GM13976 (cell line): ENCODE measurements at regions not wholly inside any gene's neighbourhood (a gene's known extent, or its start where the extent isn't known, plus 50 kb on each side); places are given as distances from the start of the nearest gene placed in this dataset.

ENCODE experiments used
- DNase-seq: peaks from one replicate; pipeline ENCODE4 v3.0.0; 2012; ENCODE audit warnings: low spot score
- CTCF ChIP-seq: IDR thresholded peaks from 2 replicates; pipeline ENCODE4 v1.5.1; 2012; ENCODE audit warnings: borderline replicate concordance, mild to moderate bottlenecking; ENCODE audit not compliant: insufficient read depth; ENCODE audit errors: extremely low read depth, missing control alignments, control extremely low read depth
- in situ Hi-C: fragments of 300-500 bp; cut with MboI; formaldehyde crosslinking; loops from one replicate; pipeline ENCODE4 v1.12.0; 2022; ENCODE audit warnings: low sequenced_read_pairs, mixed read lengths, inconsistent platforms; ENCODE audit not compliant: unreplicated experiment

- in situ Hi-C loops, result no loop called here
- TF ChIP-seq CTCF, result no peak
- no peak for DNase-seq
These were observed 2203.6 kb downstream of the PCDH9 start for GRCh38 chr13:65026505-65026904.

GRCh38 chr13:65011378-65011777 lies 2218.8 kb downstream of the PCDH9 start:
- DNase-seq, result no peak
- no peak for TF ChIP-seq CTCF
- in situ Hi-C loops, result no loop called here

GRCh38 chr13:64997438-64997837 lies 2232.7 kb downstream of the PCDH9 start:
- no peak for DNase-seq
- in situ Hi-C loops, result no loop called here
- no peak for TF ChIP-seq CTCF

- DNase-seq, result no peak
- in situ Hi-C loops, result no loop called here
- TF ChIP-seq CTCF, result no peak
These were observed 2236.5 kb downstream of the PCDH9 start for GRCh38 chr13:64993514-64994164.

- no peak for DNase-seq
- no peak for TF ChIP-seq CTCF
- in situ Hi-C loops, result no loop called here
These were observed 2237.8 kb downstream of the PCDH9 start for GRCh38 chr13:64992314-64992713.

- in situ Hi-C loops, result no loop called here
- no peak for TF ChIP-seq CTCF
- DNase-seq, result no peak
These were observed 2245.1 kb downstream of the PCDH9 start for GRCh38 chr13:64985075-64985474.

GRCh38 chr13:64962404-64962803 lies 2267.7 kb downstream of the PCDH9 start:
- no peak for TF ChIP-seq CTCF
- in situ Hi-C loops, result no loop called here
- no peak for DNase-seq
